Lung (tissue), 11 donors: ENCODE measurements at regions not wholly inside any gene's neighbourhood (a gene's known extent, or its start where the extent isn't known, plus 50 kb on each side); places are given as distances from the start of the nearest gene placed in this dataset.

Experiments used
- ATAC-seq: fragments of 200-7000 bp; cut with Tn5 transposase; one replicate; pipeline ENCODE4 v1.9.1; 2020; ENCODE audit warnings: moderate number of reproducible peaks; ENCODE audit not compliant: insufficient read depth, low FRiP score
- DNase-seq, 3 donors: peaks; one replicate each; pipeline ENCODE4 v3.0.0-alpha.2; 2013 to 2017
- H3K27ac ChIP-seq, 2 donors: one replicate each; pipeline ENCODE4 v1.5.1; 2013; ENCODE audit warnings: mild to moderate bottlenecking in 2 of 2, moderate library complexity in 2 of 2, control low read depth in 1 of 2, inconsistent platforms in 1 of 2, low read depth in 1 of 2, low read length in 1 of 2
- H3K27me3 ChIP-seq, 3 donors: one replicate each; pipeline ENCODE4 v1.5.1; 2013; ENCODE audit warnings: low read length in 2 of 3; ENCODE audit not compliant: control insufficient read depth in 3 of 3, insufficient read depth in 3 of 3
- H3K36me3 ChIP-seq, 4 donors: one replicate each; pipeline ENCODE4 v1.5.1; 2013; ENCODE audit warnings: low read length in 4 of 4, mild to moderate bottlenecking in 1 of 4, moderate library complexity in 1 of 4; ENCODE audit not compliant: control insufficient read depth in 4 of 4, insufficient read depth in 4 of 4
- H3K4me1 ChIP-seq, 5 donors: one replicate each; pipeline ENCODE4 v1.5.1; 2013; ENCODE audit warnings: low read length in 5 of 5, mild to moderate bottlenecking in 2 of 5, moderate library complexity in 1 of 5; ENCODE audit not compliant: control insufficient read depth in 5 of 5, insufficient read depth in 5 of 5
- H3K4me3 ChIP-seq: one replicate; pipeline ENCODE4 v1.5.1; 2013; ENCODE audit warnings: mild to moderate bottlenecking, control low read depth, moderate library complexity
- H3K9ac ChIP-seq, 2 donors: one replicate each; pipeline ENCODE4 v1.5.1; 2013; ENCODE audit warnings: low read length in 2 of 2, control low read depth in 1 of 2; ENCODE audit not compliant: insufficient read depth in 1 of 2
- H3K9me3 ChIP-seq, 4 donors: one replicate each; pipeline ENCODE4 v1.5.1; 2013; ENCODE audit warnings: low read length in 3 of 4, mild to moderate bottlenecking in 1 of 4, moderate library complexity in 1 of 4; ENCODE audit not compliant: control insufficient read depth in 4 of 4, insufficient read depth in 3 of 4
- WGBS, 2 donors: extraction: QIAGEN DNeasy Blood & Tissue Kit; methylation state at CpG; one replicate each; pipeline ENCODE4 v1.1.7; 2013; 5-methylcytosine and 5-hydroxymethylcytosine counted together
- TF ChIP-seq, protein P1 (sequence below): IDR thresholded peaks from 2 replicates; pipeline ENCODE4 v1.5.1; 2012; ENCODE audit warnings: mild to moderate bottlenecking; ENCODE audit errors: control extremely low read depth, extremely low read depth
- donor health status: control.
- donor health status: control.
- donor health status: Bipolar disorder and iron deficiency.
- donor health status: healthy.
- donor health status: DM: yes; HTN: yes; CAD: no.

DNA sequence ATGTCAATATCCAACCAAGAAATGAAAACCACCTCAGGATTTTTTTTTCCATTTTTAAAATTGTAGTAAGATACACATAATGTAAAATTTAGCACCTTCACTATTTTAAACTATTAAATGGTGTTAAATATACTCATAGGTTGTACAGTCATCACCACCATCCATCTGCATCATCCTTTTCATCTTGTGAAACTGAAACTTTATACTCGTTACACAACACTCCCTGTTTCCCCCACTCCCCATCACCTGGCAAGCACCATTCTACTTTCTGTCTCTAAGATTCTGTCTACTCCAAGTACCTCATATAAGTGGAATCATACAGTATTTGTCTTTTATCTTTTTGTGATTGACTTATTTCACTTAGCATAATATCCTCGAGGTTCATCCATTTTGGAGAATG, 335.2 kb upstream of the NPSR1 start:
- H3K4me1 ChIP-seq: peaks cover 0 to 2% (median 0%) of the 10 kb centered on the region in 5 donors
- H3K36me3 ChIP-seq: no peaks in the 10 kb centered on the region
- DNase-seq (no peak), ATAC-seq (no peak)
- no peak overlapping the region for H3K9ac ChIP-seq
- H3K9me3 ChIP-seq: no peaks in the 10 kb centered on the region
- H3K4me3 ChIP-seq: no peak overlapping the region
- no peaks in the 10 kb centered on the region for H3K27me3 ChIP-seq
- WGBS, 2 donors: 75 to 81% methylated on average over 2 of the region's 2 CpGs
- H3K27ac ChIP-seq: no peak overlapping the region
- TF ChIP-seq, protein P1, sequence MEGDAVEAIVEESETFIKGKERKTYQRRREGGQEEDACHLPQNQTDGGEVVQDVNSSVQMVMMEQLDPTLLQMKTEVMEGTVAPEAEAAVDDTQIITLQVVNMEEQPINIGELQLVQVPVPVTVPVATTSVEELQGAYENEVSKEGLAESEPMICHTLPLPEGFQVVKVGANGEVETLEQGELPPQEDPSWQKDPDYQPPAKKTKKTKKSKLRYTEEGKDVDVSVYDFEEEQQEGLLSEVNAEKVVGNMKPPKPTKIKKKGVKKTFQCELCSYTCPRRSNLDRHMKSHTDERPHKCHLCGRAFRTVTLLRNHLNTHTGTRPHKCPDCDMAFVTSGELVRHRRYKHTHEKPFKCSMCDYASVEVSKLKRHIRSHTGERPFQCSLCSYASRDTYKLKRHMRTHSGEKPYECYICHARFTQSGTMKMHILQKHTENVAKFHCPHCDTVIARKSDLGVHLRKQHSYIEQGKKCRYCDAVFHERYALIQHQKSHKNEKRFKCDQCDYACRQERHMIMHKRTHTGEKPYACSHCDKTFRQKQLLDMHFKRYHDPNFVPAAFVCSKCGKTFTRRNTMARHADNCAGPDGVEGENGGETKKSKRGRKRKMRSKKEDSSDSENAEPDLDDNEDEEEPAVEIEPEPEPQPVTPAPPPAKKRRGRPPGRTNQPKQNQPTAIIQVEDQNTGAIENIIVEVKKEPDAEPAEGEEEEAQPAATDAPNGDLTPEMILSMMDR: no peak

DNA sequence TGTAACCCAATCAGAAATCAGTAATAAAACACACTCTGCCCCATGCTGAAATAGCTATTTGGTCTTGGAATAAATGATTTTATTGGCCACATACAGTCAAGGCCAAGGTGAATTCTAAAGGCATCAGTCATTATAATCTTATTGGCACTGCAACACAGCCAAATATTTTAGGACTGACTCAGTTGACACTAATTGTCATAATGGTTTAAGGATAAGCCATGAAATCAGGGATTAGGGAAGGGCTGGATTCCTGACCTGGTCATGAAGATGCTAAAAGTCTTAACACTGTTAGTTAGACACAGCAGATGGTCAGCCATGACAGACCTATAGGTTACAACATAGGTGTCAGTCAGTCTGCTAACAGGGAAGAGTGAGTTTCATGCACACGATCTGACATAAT, 330.3 kb upstream of the NPSR1 start:
- Histone ChIP-seq H3K4me3 (no peak overlapping the region), H3K9ac (no peak overlapping the region), H3K9me3 (no peaks in the 10 kb centered on the region), H3K27me3 (no peaks in the 10 kb centered on the region), H3K36me3 (no peaks in the 10 kb centered on the region), H3K27ac (no peak overlapping the region), H3K4me1 (no peaks in the 10 kb centered on the region)
- WGBS, 2 donors: 81 to 85% methylated on average over 1 of the region's 1 CpG
- TF ChIP-seq, protein P1: no peak
- DNase-seq (no peak), ATAC-seq (no peak)

DNA sequence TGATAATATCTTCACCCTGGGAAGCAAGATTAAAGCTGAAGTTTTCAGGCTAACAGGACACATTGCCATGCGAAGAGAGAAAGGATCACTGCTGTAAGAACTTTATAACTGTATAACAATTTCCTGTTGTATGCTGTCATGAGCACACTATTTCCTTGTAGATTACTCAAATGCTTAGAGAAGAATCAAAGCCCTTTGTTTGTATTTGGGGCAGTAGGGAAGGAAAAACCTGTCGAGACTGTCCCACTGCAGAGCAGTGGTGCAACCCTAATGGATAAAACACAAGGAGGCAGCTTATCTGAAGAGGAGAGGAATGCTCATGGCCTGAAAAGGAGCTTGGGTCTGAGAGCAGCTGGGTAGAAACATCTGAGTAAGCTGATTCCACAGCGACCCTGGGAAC, 327.7 kb upstream of the NPSR1 start:
- no peak for ATAC-seq
- no peaks in the 10 kb centered on the region for H3K4me1 ChIP-seq
- 64 to 73% methylated on average over 3 of the region's 3 CpGs for WGBS, 2 donors

DNA sequence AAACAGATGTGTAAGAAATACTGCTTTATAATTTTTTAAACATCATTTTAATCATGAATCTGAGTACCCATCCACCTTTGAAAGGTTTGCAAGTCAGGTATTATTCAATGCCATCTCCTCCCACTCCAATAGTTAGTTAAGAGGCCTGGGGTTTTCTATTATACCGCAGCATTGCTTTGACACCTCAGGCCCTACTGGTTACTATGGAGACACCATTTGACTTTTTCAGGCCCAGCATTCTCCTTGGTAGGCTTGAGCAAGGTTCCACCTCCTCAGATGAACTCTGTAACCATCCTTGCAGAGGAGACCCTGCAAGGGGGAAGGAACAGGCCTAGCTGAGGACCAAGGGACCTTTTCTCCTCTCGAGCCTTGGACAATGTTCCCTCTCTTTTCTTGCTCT, 326.9 kb upstream of the NPSR1 start:
- Histone ChIP-seq H3K9ac (no peak overlapping the region), H3K27ac (no peak overlapping the region), H3K4me3 (no peak overlapping the region), H3K27me3 (no peaks in the 10 kb centered on the region), H3K36me3 (no peaks in the 10 kb centered on the region), H3K9me3 (no peaks in the 10 kb centered on the region), H3K4me1 (no peaks in the 10 kb centered on the region)
- TF ChIP-seq, protein P1: no peak
- DNase-seq (no peak), ATAC-seq (no peak)
- 68 to 69% methylated on average over 2 of the region's 2 CpGs for WGBS, 2 donors

More for the DNA sequence above, 327.7 kb upstream of the NPSR1 start:
- TF ChIP-seq, protein P1: no peak
- H3K27me3 ChIP-seq: no peaks in the 10 kb centered on the region
- no peaks in the 10 kb centered on the region for H3K36me3 ChIP-seq
- no peak overlapping the region for H3K9ac ChIP-seq
- H3K9me3 ChIP-seq: no peaks in the 10 kb centered on the region
- no peak for DNase-seq
- H3K4me3 ChIP-seq: no peak overlapping the region
- H3K27ac ChIP-seq: no peak overlapping the region
